GM12892 (cell line): ENCODE measurements at regions not wholly inside any gene's neighbourhood (a gene's known extent, or its start where the extent isn't known, plus 50 kb on each side); places are given as distances from the start of the nearest gene placed in this dataset.

Source experiments
- POLR2A ChIP-seq: IDR thresholded peaks from 2 replicates; pipeline ENCODE4 v1.6.1; 2011; ENCODE audit warnings: low read depth, low read length, control low read depth
- POLR2AphosphoS5 ChIP-seq: IDR thresholded peaks from 2 replicates; pipeline ENCODE4 v1.6.1; 2011; ENCODE audit warnings: low read depth, low read length, control low read depth
- TAF1 ChIP-seq: IDR thresholded peaks from 2 replicates; pipeline ENCODE4 v1.6.1; 2011; ENCODE audit warnings: low read depth, mild to moderate bottlenecking, control low read depth, low read length, borderline replicate concordance

DNA sequence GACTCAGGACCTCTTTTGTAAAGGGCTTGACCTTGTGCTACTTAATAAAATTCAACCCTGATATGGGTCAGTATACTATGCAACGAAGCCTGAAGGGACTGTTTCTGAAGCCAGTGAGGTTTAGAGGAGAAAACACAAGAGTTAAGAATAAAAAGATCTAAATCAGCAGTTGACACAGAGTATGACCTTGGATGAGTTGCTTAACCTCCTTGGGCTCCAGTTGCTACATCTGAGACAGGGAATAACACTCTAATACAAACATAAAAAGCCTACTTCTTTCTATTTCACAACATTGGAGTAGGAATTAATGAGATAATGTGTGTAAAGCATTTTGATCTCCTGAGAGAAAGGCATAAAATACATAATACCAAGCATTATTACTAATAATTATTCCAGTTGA lies 882.4 kb upstream of the ADGRL2 start:
- TF ChIP-seq POLR2A = no peak
- TF ChIP-seq POLR2AphosphoS5 = no peak
- TF ChIP-seq TAF1 = no peak
